SK-N-SH (cell line): ENCODE measurements at regions not wholly inside any gene's neighbourhood (a gene's known extent, or its start where the extent isn't known, plus 50 kb on each side); places are given as distances from the start of the nearest gene placed in this dataset.

ENCODE experiments used
- CHD2 ChIP-seq: fragments of 150-350 bp; IDR thresholded peaks from 2 replicates; pipeline ENCODE4 v1.6.1; 2018; ENCODE audit warnings: low read length; ENCODE audit not compliant: partially characterized antibody
- CTCF ChIP-seq: fragments of 200-600 bp; sonication (generic); IDR thresholded peaks from 2 replicates; pipeline ENCODE4 v1.6.1; 2017; ENCODE audit warnings: antibody characterized with exemption, mild to moderate bottlenecking, moderate library complexity
- EP300 ChIP-seq, 2 experiments: IDR thresholded peaks; 2 replicates each; pipeline versions ENCODE4 v1.4.0 to v1.6.1; 2012; ENCODE audit warnings: borderline replicate concordance in 1 of 2, low read depth in 1 of 2, low read length in 1 of 2
- GATA2 ChIP-seq: sonication (generic); formaldehyde crosslinking; IDR thresholded peaks from 2 replicates; pipeline ENCODE4 v1.5.0; 2020; ENCODE audit warnings: mild to moderate bottlenecking, missing genetic modification reagents
- JUND ChIP-seq: IDR thresholded peaks from 2 replicates; pipeline ENCODE4 v1.4.0; 2012
- NFIC ChIP-seq: IDR thresholded peaks from 2 replicates; pipeline ENCODE4 v1.4.0; 2012; ENCODE audit warnings: borderline replicate concordance
- POLR2AphosphoS5 ChIP-seq: IDR thresholded peaks from 2 replicates; pipeline ENCODE4 v1.6.1; 2012; ENCODE audit warnings: low read depth, low read length
- REST ChIP-seq: IDR thresholded peaks from 2 replicates; pipeline ENCODE4 v1.6.1; 2012; ENCODE audit warnings: mild to moderate bottlenecking, low read depth, low read length, moderate library complexity
- SIN3A ChIP-seq: IDR thresholded peaks from 2 replicates; pipeline ENCODE4 v1.6.1; 2012; ENCODE audit warnings: low read depth, mild to moderate bottlenecking, low read length, moderate library complexity, borderline replicate concordance
- TAF1 ChIP-seq: IDR thresholded peaks from 2 replicates; pipeline ENCODE4 v1.6.1; 2012; ENCODE audit warnings: low read depth, mild to moderate bottlenecking, low read length, moderate library complexity, borderline replicate concordance

- TF ChIP-seq EP300 (IDR thresholded peaks at IDR 0.05; ENCODE audit: borderline replicate concordance in 1 of 2, low read depth in 1 of 2, low read length in 1 of 2) (no peak), POLR2AphosphoS5 (no peak), REST (no peak), CTCF (no peak), NFIC (no peak), GATA2 (CRISPR knock-in tag) (no peak), SIN3A (no peak), JUND (no peak), TAF1 (no peak), CHD2 (no peak)
Measured at GRCh38 chr15:66854012-66854965, 152.3 kb downstream of the SMAD6 start.
